ENCODE measurements at regions not wholly inside any gene's neighbourhood (a gene's known extent, or its start where the extent isn't known, plus 50 kb on each side); places are given as distances from the start of the nearest gene placed in this dataset.

DNA sequence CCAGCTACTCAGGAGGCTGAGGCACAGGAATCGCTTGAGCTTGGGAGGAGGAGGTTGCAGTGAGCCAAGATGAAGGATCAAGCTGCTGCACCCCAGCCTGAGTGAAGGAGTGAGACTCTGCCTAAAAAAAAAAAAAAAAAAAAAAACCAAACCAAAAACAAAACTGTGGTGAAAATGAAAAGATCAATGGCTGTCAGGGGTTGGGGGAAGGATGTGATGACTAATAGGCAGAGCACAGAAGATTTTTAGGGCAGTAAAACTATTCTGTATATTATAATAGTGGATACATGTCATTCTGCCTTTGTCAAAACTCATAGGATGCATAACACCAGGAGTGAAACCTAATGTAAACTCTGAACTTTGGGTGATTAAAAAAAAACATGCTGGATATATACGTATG lies 69.9 kb upstream of the ELOVL6 start:
- intact Hi-C loops (cut with micrococcal nuclease; ENCODE audit: unreplicated experiment): no loop called here
- H3K27me3 ChIP-seq (replicated peaks; ENCODE audit: insufficient read depth, low read depth, low read length, poor library complexity): no peaks in the 10 kb centered on the region
- ChIA-PET POLR2A (ENCODE audit: low non-redundant PET) (no interaction called here), CTCF (no interaction called here)
- no peaks in the 10 kb centered on the region for H3K36me3 ChIP-seq (ENCODE audit: insufficient read depth, low read length, poor library complexity, severe bottlenecking)
- H3K9me3 ChIP-seq (ENCODE audit: low read depth, low read length, poor library complexity, severe bottlenecking): no peaks in the 10 kb centered on the region
- H3K4me3 ChIP-seq (ENCODE audit: low read depth, low read length, poor library complexity, severe bottlenecking): no peak overlapping the region
- no peaks in the 10 kb centered on the region for H3K4me1 ChIP-seq (ENCODE audit: insufficient read depth, low read length, poor library complexity, severe bottlenecking)
- DNase-seq (ENCODE audit: low spot score): no peak
- BruUV-seq (replicated peaks): no TSS peak
- no peak for TF ChIP-seq EZH2 (IDR thresholded peaks at IDR 0.05; ENCODE audit: borderline replicate concordance, low read depth, low read length, poor library complexity, severe bottlenecking)
- H3K27ac ChIP-seq (ENCODE audit: low read depth, low read length, poor library complexity, severe bottlenecking): no peak overlapping the region

DNA sequence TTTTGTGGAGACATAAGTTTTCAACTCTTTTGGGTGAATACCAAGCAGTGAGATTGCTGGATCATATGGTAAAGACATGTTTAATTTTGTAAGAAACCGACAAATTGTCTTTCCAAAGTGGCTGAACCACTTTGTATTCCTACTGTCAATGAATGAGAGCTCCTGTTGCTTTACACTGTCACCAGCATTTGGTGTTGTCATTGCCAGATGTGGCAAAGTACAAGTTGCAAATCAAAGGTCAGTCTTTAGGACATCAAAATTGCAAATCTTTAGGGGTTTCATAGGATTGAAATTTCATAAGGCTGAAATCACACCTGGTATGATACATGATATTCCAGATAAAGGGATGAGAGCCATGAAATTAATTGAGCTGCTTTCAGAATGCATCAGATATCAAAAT lies 67.7 kb upstream of the ELOVL6 start:
- intact Hi-C loops (cut with micrococcal nuclease; ENCODE audit: unreplicated experiment): no loop called here
- Histone ChIP-seq H3K27ac (ENCODE audit: low read depth, low read length, poor library complexity, severe bottlenecking) (no peak overlapping the region), H3K36me3 (ENCODE audit: insufficient read depth, low read length, poor library complexity, severe bottlenecking) (no peaks in the 10 kb centered on the region), H3K4me1 (ENCODE audit: insufficient read depth, low read length, poor library complexity, severe bottlenecking) (no peaks in the 10 kb centered on the region), H3K27me3 (replicated peaks; ENCODE audit: insufficient read depth, low read depth, low read length, poor library complexity) (no peaks in the 10 kb centered on the region), H3K4me3 (ENCODE audit: low read depth, low read length, poor library complexity, severe bottlenecking) (no peak overlapping the region), H3K9me3 (ENCODE audit: low read depth, low read length, poor library complexity, severe bottlenecking) (no peaks in the 10 kb centered on the region)
- no peak for DNase-seq (ENCODE audit: low spot score)
- POLR2A ChIA-PET (ENCODE audit: low non-redundant PET): no interaction called here
- CTCF ChIA-PET: no interaction called here
- TF ChIP-seq, protein P1, sequence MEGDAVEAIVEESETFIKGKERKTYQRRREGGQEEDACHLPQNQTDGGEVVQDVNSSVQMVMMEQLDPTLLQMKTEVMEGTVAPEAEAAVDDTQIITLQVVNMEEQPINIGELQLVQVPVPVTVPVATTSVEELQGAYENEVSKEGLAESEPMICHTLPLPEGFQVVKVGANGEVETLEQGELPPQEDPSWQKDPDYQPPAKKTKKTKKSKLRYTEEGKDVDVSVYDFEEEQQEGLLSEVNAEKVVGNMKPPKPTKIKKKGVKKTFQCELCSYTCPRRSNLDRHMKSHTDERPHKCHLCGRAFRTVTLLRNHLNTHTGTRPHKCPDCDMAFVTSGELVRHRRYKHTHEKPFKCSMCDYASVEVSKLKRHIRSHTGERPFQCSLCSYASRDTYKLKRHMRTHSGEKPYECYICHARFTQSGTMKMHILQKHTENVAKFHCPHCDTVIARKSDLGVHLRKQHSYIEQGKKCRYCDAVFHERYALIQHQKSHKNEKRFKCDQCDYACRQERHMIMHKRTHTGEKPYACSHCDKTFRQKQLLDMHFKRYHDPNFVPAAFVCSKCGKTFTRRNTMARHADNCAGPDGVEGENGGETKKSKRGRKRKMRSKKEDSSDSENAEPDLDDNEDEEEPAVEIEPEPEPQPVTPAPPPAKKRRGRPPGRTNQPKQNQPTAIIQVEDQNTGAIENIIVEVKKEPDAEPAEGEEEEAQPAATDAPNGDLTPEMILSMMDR (conservative IDR thresholded peaks at IDR 0.05; ENCODE audit: low read depth, low read length): no peak
- no peak for TF ChIP-seq EZH2 (IDR thresholded peaks at IDR 0.05; ENCODE audit: borderline replicate concordance, low read depth, low read length, poor library complexity, severe bottlenecking)
- no TSS peak for BruUV-seq (replicated peaks)

DNA sequence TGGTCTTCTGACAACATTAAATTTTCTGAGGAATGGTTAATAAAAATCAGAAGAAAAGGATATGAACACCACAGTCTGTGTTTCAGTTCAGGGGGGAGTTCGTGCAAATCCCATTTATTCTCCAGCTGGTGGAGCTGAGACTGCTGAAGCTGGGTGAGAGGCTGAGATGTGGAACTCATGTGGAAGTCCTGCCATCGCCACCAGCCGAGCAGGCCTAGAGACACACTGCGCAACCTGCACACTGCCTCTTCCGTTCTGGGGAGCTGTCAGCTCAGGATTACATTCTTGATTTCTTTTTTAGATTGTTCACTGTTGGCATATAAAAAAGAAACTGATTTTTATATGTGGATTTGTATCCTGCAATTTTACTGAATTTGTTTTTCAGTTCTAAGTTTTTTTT lies 66.6 kb upstream of the ELOVL6 start:
- POLR2A ChIA-PET (ENCODE audit: low non-redundant PET): no interaction called here
- intact Hi-C loops (cut with micrococcal nuclease; ENCODE audit: unreplicated experiment): no loop called here
- no peaks in the 10 kb centered on the region for H3K9me3 ChIP-seq (ENCODE audit: low read depth, low read length, poor library complexity, severe bottlenecking)
- H3K36me3 ChIP-seq (ENCODE audit: insufficient read depth, low read length, poor library complexity, severe bottlenecking): no peaks in the 10 kb centered on the region
- no peak overlapping the region for H3K4me3 ChIP-seq (ENCODE audit: low read depth, low read length, poor library complexity, severe bottlenecking)
- BruUV-seq (replicated peaks): no TSS peak
- no peak for DNase-seq (ENCODE audit: low spot score)
- TF ChIP-seq, protein P1 (conservative IDR thresholded peaks at IDR 0.05; ENCODE audit: low read depth, low read length): no peak
- TF ChIP-seq EZH2 (IDR thresholded peaks at IDR 0.05; ENCODE audit: borderline replicate concordance, low read depth, low read length, poor library complexity, severe bottlenecking): no peak
- no peaks in the 10 kb centered on the region for H3K27me3 ChIP-seq (replicated peaks; ENCODE audit: insufficient read depth, low read depth, low read length, poor library complexity)
- CTCF ChIA-PET: no interaction called here
- H3K4me1 ChIP-seq (ENCODE audit: insufficient read depth, low read length, poor library complexity, severe bottlenecking): no peaks in the 10 kb centered on the region
- H3K27ac ChIP-seq (ENCODE audit: low read depth, low read length, poor library complexity, severe bottlenecking): no peak overlapping the region

DNA sequence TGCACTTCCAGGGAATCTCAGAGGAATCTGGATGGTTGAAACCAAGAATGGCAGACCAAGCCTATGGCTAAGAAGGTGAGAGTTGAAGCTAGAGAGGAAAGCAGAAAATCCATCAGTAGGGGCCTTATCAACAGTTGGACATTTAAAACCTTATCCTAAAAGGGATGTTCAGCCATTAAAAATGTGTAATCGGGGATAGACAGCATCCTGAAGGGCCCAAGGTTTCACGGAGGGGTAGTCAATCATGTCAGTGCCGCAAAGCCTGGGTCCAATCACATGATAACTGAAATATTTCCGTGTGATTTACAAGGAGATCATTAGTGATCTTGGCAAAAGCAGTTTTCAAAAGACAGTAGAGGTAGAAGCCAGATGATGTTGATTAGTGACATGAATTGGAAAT lies 61.9 kb upstream of the ELOVL6 start:
- intact Hi-C loops (cut with micrococcal nuclease; ENCODE audit: unreplicated experiment): no loop called here
- BruUV-seq (replicated peaks): no TSS peak
- POLR2A ChIA-PET (ENCODE audit: low non-redundant PET): no interaction called here
- no peak for TF ChIP-seq EZH2 (IDR thresholded peaks at IDR 0.05; ENCODE audit: borderline replicate concordance, low read depth, low read length, poor library complexity, severe bottlenecking)
- TF ChIP-seq, protein P1 (conservative IDR thresholded peaks at IDR 0.05; ENCODE audit: low read depth, low read length): no peak
- H3K4me3 ChIP-seq (ENCODE audit: low read depth, low read length, poor library complexity, severe bottlenecking): no peak overlapping the region
- no peak overlapping the region for H3K27ac ChIP-seq (ENCODE audit: low read depth, low read length, poor library complexity, severe bottlenecking)
- no peaks in the 10 kb centered on the region for H3K27me3 ChIP-seq (replicated peaks; ENCODE audit: insufficient read depth, low read depth, low read length, poor library complexity)
- no peak for DNase-seq (ENCODE audit: low spot score)
- H3K36me3 ChIP-seq (ENCODE audit: insufficient read depth, low read length, poor library complexity, severe bottlenecking): no peaks in the 10 kb centered on the region
- no peaks in the 10 kb centered on the region for H3K9me3 ChIP-seq (ENCODE audit: low read depth, low read length, poor library complexity, severe bottlenecking)
- no peaks in the 10 kb centered on the region for H3K4me1 ChIP-seq (ENCODE audit: insufficient read depth, low read length, poor library complexity, severe bottlenecking)
- CTCF ChIA-PET: no interaction called here

Data from A673 (cell line).